A549 (cell line): ENCODE measurements at regions not wholly inside any gene's neighbourhood (a gene's known extent, or its start where the extent isn't known, plus 50 kb on each side); places are given as distances from the start of the nearest gene placed in this dataset.

Source experiments
- ATAC-seq, 2 experiments: fragments of 200-7000 bp in 1 of 2; fragments of >200 bp in 1 of 2; cut with Nextera tagmentation in 1 of 2; cut with Tn5 transposase in 1 of 2; 3 replicates each; pipeline versions ENCODE4 v1.8.0 to v1.9.1; 2018 to 2020; ENCODE audit warnings: mild to moderate bottlenecking in 1 of 2, moderate library complexity in 1 of 2
- CTCF ChIA-PET: fragments of 300-600 bp; sonication (Branson Sonifier 250); formaldehyde crosslinking; extraction: SDS; loops from one replicate; lab custom pipeline; 2021; ENCODE audit warnings: antibody characterized with exemption, inconsistent platforms; lab: Yijun Ruan, JAX
- POLR2A ChIA-PET: fragments of 350-600 bp; formaldehyde crosslinking; extraction: SDS; loops from one replicate; lab custom pipeline; 2021; ENCODE audit warnings: antibody characterized with exemption, inconsistent platforms; lab: Yijun Ruan, JAX
- DNase-seq, 2 experiments: peaks; one replicate each; pipeline versions ENCODE4 v3.0.0 to v3.0.0-alpha.2; 2011 to 2016; ENCODE audit warnings: low read depth in 1 of 2, low spot score in 1 of 2
- FAIRE-seq: peaks from 2 replicates; lab custom pipeline; 2011; peaks lifted over from hg19 to GRCh38; lab: Jason Lieb, UNC
- H3K27ac ChIP-seq, 2 experiments: fragments of >200 bp; sonication (Bioruptor Twin); formaldehyde crosslinking; 3 replicates each; pipeline ENCODE4 v1.5.1; 2016 to 2017
- H3K4me1 ChIP-seq: fragments of >200 bp; sonication (Bioruptor Twin); formaldehyde crosslinking; 3 replicates; pipeline ENCODE4 v1.6.1; 2016
- H3K4me2 ChIP-seq: fragments of >200 bp; sonication (Bioruptor Twin); formaldehyde crosslinking; 3 replicates; pipeline ENCODE4 v1.6.1; 2016
- H3K4me3 ChIP-seq: fragments of >200 bp; sonication (Bioruptor Twin); formaldehyde crosslinking; 3 replicates; pipeline ENCODE4 v1.5.1; 2016
- H3K9me3 ChIP-seq: fragments of >200 bp; sonication (Bioruptor Twin); formaldehyde crosslinking; 3 replicates; pipeline ENCODE4 v1.6.1; 2016
- BHLHE40 ChIP-seq: IDR thresholded peaks from 2 replicates; pipeline ENCODE4 v1.6.1; 2012; ENCODE audit warnings: low read depth, low read length, inconsistent platforms
- CBX8 ChIP-seq: fragments of 200-600 bp; sonication (generic); IDR thresholded peaks from 2 replicates; pipeline ENCODE4 v1.6.1; 2016
- CHD2 ChIP-seq: fragments of 150-350 bp; IDR thresholded peaks from 2 replicates; pipeline ENCODE4 v1.6.1; 2014; ENCODE audit warnings: low read length; ENCODE audit not compliant: partially characterized antibody
- CHD4 ChIP-seq: fragments of 200-600 bp; sonication (generic); IDR thresholded peaks from 2 replicates; pipeline ENCODE4 v1.6.1; 2016; ENCODE audit warnings: antibody characterized with exemption, mild to moderate bottlenecking, borderline replicate concordance
- EHMT2 ChIP-seq: fragments of 200-600 bp; sonication (generic); IDR thresholded peaks from 2 replicates; pipeline ENCODE4 v1.6.1; 2016; ENCODE audit warnings: antibody characterized with exemption, low read depth, mild to moderate bottlenecking, moderate library complexity
- EP300 ChIP-seq, 2 experiments: fragments of >200 bp; sonication (Bioruptor Twin); formaldehyde crosslinking; IDR thresholded peaks; 2 replicates in 1 of 2; 3 replicates in 1 of 2; pipeline ENCODE4 v1.6.1; 2016 to 2017
- ESRRA ChIP-seq: fragments of 150-350 bp; IDR thresholded peaks from 2 replicates; pipeline ENCODE4 v1.6.1; 2014; ENCODE audit warnings: mild to moderate bottlenecking, low read length, borderline replicate concordance
- FOSB ChIP-seq: fragments of 250-450 bp; sonication (Bioruptor Pico); IDR thresholded peaks from 2 replicates; pipeline ENCODE4 v1.5.0; 2020; ENCODE audit warnings: mild to moderate bottlenecking, moderate library complexity
- HDAC2 ChIP-seq: fragments of 200-600 bp; sonication (generic); IDR thresholded peaks from 2 replicates; pipeline ENCODE4 v1.6.1; 2016
- HOXB5 ChIP-seq: fragments of 250-450 bp; sonication (Bioruptor Pico); IDR thresholded peaks from 2 replicates; pipeline ENCODE4 v1.5.0; 2020; ENCODE audit warnings: mild to moderate bottlenecking, moderate library complexity
- KDM5A ChIP-seq: fragments of 200-600 bp; sonication (generic); IDR thresholded peaks from 2 replicates; pipeline ENCODE4 v1.6.1; 2016; ENCODE audit warnings: antibody characterized with exemption, mild to moderate bottlenecking
- MAFK ChIP-seq: fragments of 450-650 bp; IDR thresholded peaks from 2 replicates; pipeline ENCODE4 v1.6.1; 2014; ENCODE audit not compliant: partially characterized antibody
- MAZ ChIP-seq: fragments of 150-350 bp; IDR thresholded peaks from 2 replicates; pipeline ENCODE4 v1.6.1; 2014; ENCODE audit warnings: antibody characterized with exemption, low read depth, low read length, borderline replicate concordance
- NFE2L2 ChIP-seq: fragments of 150-350 bp; conservative IDR thresholded peaks from 2 replicates; pipeline ENCODE4 v1.6.1; 2014; ENCODE audit warnings: low read length
- RARB ChIP-seq: fragments of 250-450 bp; sonication (Bioruptor Pico); IDR thresholded peaks from 2 replicates; pipeline ENCODE4 v1.8.0; 2021; ENCODE audit warnings: mild to moderate bottlenecking, moderate library complexity
- RNF2 ChIP-seq: fragments of 200-600 bp; sonication (generic); IDR thresholded peaks from 2 replicates; pipeline ENCODE4 v1.6.1; 2016; ENCODE audit warnings: low read depth, mild to moderate bottlenecking, antibody characterized with exemption, moderate library complexity, borderline replicate concordance
- SREBF2 ChIP-seq: fragments of 450-650 bp; IDR thresholded peaks from 2 replicates; pipeline ENCODE4 v1.6.1; 2014; ENCODE audit warnings: mild to moderate bottlenecking, moderate library complexity
- TP53 ChIP-seq: fragments of 250-450 bp; sonication (Bioruptor Pico); IDR thresholded peaks from 2 replicates; pipeline ENCODE4 v1.5.0; 2021; ENCODE audit warnings: mild to moderate bottlenecking, moderate library complexity
- ZNF302 ChIP-seq: fragments of 250-450 bp; sonication (Bioruptor Pico); IDR thresholded peaks from 2 replicates; pipeline ENCODE4 v1.9.0; 2021; ENCODE audit warnings: inconsistent platforms, mild to moderate bottlenecking, moderate library complexity
- ZSCAN20 ChIP-seq: fragments of 250-450 bp; sonication (Bioruptor Pico); IDR thresholded peaks from 2 replicates; pipeline ENCODE4 v1.8.0; 2022; ENCODE audit warnings: mild to moderate bottlenecking, moderate library complexity
- WGBS: methylation state at CpG from one replicate; pipeline ENCODE4 v1.1.6; 2017; ENCODE audit errors: missing lambda C conversion rate; 5-methylcytosine and 5-hydroxymethylcytosine counted together
- TF ChIP-seq, protein P1 (sequence below): IDR thresholded peaks from 2 replicates; pipeline ENCODE4 v1.6.1; 2012; ENCODE audit warnings: low read depth, borderline replicate concordance
- TF ChIP-seq, protein P2 (sequence below): fragments of >200 bp; sonication (Bioruptor Twin); formaldehyde crosslinking; IDR thresholded peaks from 3 replicates; pipeline ENCODE4 v1.5.1; 2016
- TF ChIP-seq, protein P3 (sequence below): fragments of >200 bp; sonication (Bioruptor Twin); formaldehyde crosslinking; IDR thresholded peaks from 3 replicates; pipeline ENCODE4 v1.6.1; 2016
- TF ChIP-seq, protein P4 (sequence below): fragments of 250-450 bp; sonication (Bioruptor Pico); IDR thresholded peaks from 2 replicates; pipeline ENCODE4 v1.5.0; 2020; ENCODE audit warnings: low read depth, mild to moderate bottlenecking, moderate library complexity

DNA sequence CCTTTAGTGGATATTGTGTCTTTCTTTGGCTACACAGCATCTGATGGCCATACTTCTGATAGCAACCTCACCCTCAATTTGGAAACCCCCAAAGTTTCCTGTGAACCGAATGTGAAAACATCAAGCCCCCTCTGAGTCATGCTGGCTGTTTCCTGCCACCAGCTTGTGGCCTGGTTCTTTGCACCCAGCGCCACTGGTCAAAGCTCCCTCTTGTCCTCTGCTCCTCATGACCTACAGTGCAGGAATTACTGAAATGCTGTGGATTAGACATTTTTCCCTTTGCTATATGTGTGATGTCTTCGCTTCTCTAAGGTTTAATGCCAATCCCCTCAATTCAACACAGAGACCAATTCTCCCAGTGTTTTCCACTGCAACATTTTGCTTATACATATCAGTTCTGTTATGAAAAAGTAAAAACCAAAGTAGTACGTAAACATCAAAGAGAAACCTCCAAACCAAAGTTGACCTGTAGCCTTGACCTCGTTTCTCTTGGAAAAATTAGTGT lies 224.0 kb upstream of the TENM3 start:
- CTCF ChIA-PET: no interaction called here
- DNase-seq (no peak), FAIRE-seq (no peak)
- Histone ChIP-seq H3K27ac (no peak overlapping the region), H3K9me3 (no peaks in the 10 kb centered on the region), H3K4me1 (no peaks in the 10 kb centered on the region)
- POLR2A ChIA-PET: no interaction called here
- WGBS: 24% methylated on average over 5 of the region's 5 CpGs
- TF ChIP-seq EHMT2: no peak
- TF ChIP-seq BHLHE40: no peak
- no peak for TF ChIP-seq ESRRA
- no peak for TF ChIP-seq MAFK
- no peak for TF ChIP-seq RARB
- no peak for TF ChIP-seq TP53 (CRISPR knock-in tag)
- no peak for TF ChIP-seq CHD2
- TF ChIP-seq SREBF2: no peak
- TF ChIP-seq FOSB (CRISPR knock-in tag): no peak
- no peak for TF ChIP-seq EP300 (IDR thresholded peaks at IDR 0.05)
- TF ChIP-seq, protein P1, sequence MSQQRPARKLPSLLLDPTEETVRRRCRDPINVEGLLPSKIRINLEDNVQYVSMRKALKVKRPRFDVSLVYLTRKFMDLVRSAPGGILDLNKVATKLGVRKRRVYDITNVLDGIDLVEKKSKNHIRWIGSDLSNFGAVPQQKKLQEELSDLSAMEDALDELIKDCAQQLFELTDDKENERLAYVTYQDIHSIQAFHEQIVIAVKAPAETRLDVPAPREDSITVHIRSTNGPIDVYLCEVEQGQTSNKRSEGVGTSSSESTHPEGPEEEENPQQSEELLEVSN: no peak
- TF ChIP-seq, all 56 proteins: peak for 0
- no peak for ATAC-seq
- Histone ChIP-seq H3K4me3 (no peak overlapping the region), H3K4me2 (no peak overlapping the region)

DNA sequence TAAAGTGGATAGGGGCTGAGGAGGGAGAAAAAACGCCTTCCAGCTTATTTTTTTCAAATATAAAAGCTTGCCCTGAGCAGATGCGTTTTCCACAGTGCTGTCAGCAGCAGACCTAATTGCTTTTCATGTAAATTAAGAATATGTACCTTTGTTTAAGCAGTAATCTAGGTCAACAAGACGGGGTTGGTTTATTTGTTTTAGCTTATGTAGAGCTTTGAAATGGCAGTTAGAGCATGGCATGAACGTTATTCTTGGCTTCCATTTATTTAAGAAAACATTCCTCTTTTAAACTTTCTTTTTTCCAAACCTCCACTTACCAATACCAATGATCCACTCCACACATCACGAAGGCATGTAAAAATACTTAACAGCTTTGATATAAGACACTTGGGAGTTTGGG lies 220.3 kb upstream of the TENM3 start:
- WGBS: 6% methylated on average over 5 of the region's 5 CpGs
- FAIRE-seq (no peak), ATAC-seq (no peak), DNase-seq (no peak)
- ChIA-PET POLR2A (no interaction called here), CTCF (interaction anchor here (0.6 to 0.8 kb wide), 2 partner anchors 24 to 509 kb away, joined by 3 read pairs; no protein-coding TSS in a partner anchor)
- no peak overlapping the region for H3K4me3 ChIP-seq
- TF ChIP-seq RARB (no peak), NFE2L2 (no peak), CHD4 (no peak), ESRRA (no peak), ZNF302 (no peak), CBX8 (no peak), TP53 (CRISPR knock-in tag) (no peak), MAZ (no peak), ZSCAN20 (no peak), BHLHE40 (no peak), FOSB (CRISPR knock-in tag) (no peak), RNF2 (no peak), HOXB5 (CRISPR knock-in tag) (no peak), KDM5A (no peak), HDAC2 (no peak)
- TF ChIP-seq, protein P1: no peak
- TF ChIP-seq, protein P2, sequence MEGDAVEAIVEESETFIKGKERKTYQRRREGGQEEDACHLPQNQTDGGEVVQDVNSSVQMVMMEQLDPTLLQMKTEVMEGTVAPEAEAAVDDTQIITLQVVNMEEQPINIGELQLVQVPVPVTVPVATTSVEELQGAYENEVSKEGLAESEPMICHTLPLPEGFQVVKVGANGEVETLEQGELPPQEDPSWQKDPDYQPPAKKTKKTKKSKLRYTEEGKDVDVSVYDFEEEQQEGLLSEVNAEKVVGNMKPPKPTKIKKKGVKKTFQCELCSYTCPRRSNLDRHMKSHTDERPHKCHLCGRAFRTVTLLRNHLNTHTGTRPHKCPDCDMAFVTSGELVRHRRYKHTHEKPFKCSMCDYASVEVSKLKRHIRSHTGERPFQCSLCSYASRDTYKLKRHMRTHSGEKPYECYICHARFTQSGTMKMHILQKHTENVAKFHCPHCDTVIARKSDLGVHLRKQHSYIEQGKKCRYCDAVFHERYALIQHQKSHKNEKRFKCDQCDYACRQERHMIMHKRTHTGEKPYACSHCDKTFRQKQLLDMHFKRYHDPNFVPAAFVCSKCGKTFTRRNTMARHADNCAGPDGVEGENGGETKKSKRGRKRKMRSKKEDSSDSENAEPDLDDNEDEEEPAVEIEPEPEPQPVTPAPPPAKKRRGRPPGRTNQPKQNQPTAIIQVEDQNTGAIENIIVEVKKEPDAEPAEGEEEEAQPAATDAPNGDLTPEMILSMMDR: no peak
- TF ChIP-seq, protein P3, sequence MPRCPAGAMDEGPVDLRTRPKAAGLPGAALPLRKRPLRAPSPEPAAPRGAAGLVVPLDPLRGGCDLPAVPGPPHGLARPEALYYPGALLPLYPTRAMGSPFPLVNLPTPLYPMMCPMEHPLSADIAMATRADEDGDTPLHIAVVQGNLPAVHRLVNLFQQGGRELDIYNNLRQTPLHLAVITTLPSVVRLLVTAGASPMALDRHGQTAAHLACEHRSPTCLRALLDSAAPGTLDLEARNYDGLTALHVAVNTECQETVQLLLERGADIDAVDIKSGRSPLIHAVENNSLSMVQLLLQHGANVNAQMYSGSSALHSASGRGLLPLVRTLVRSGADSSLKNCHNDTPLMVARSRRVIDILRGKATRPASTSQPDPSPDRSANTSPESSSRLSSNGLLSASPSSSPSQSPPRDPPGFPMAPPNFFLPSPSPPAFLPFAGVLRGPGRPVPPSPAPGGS: no peak
- TF ChIP-seq, protein P4, sequence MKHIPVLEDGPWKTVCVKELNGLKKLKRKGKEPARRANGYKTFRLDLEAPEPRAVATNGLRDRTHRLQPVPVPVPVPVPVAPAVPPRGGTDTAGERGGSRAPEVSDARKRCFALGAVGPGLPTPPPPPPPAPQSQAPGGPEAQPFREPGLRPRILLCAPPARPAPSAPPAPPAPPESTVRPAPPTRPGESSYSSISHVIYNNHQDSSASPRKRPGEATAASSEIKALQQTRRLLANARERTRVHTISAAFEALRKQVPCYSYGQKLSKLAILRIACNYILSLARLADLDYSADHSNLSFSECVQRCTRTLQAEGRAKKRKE (CRISPR knock-in tag): no peak
- no peak overlapping the region for H3K27ac ChIP-seq
- H3K4me2 ChIP-seq: no peak overlapping the region
- H3K4me1 ChIP-seq: no peaks in the 10 kb centered on the region
- no peaks in the 10 kb centered on the region; the same call in 2 of the 3 replicates for H3K9me3 ChIP-seq
